IPS-18a (cell line): ENCODE measurements at regions not wholly inside any gene's neighbourhood (a gene's known extent, or its start where the extent isn't known, plus 50 kb on each side); places are given as distances from the start of the nearest gene placed in this dataset.

Experiments used
- H3K27ac ChIP-seq: one replicate; pipeline ENCODE4 v1.5.1; 2013; ENCODE audit warnings: low read length
- H3K27me3 ChIP-seq: one replicate; pipeline ENCODE4 v1.6.1; 2013; ENCODE audit warnings: mild to moderate bottlenecking, low read length; ENCODE audit not compliant: control insufficient read depth, insufficient read depth
- H3K36me3 ChIP-seq: one replicate; pipeline ENCODE4 v1.6.1; 2013; ENCODE audit warnings: low read depth, low read length; ENCODE audit not compliant: control insufficient read depth
- H3K4me1 ChIP-seq: one replicate; pipeline ENCODE4 v1.6.1; 2013; ENCODE audit warnings: low read depth, low read length; ENCODE audit not compliant: control insufficient read depth
- H3K4me3 ChIP-seq: one replicate; pipeline ENCODE4 v1.5.1; 2013; ENCODE audit warnings: low read length
- H3K9ac ChIP-seq: one replicate; pipeline ENCODE4 v1.6.1; 2013; ENCODE audit warnings: mild to moderate bottlenecking, low read length, moderate library complexity
- H3K9me3 ChIP-seq: one replicate; pipeline ENCODE4 v1.6.1; 2013; ENCODE audit warnings: low read depth, low read length; ENCODE audit not compliant: control insufficient read depth

GRCh38 chr9:1604942-1605560 lies 410.1 kb upstream of the SMARCA2 start:
- no peak overlapping the region for H3K9ac ChIP-seq
- no peaks in the 10 kb centered on the region for H3K27me3 ChIP-seq
- H3K27ac ChIP-seq, result no peak overlapping the region
- H3K36me3 ChIP-seq, result no peaks in the 10 kb centered on the region
- no peak overlapping the region for H3K4me3 ChIP-seq
- H3K9me3 ChIP-seq, result no peaks in the 10 kb centered on the region
- no peaks in the 10 kb centered on the region for H3K4me1 ChIP-seq

DNA sequence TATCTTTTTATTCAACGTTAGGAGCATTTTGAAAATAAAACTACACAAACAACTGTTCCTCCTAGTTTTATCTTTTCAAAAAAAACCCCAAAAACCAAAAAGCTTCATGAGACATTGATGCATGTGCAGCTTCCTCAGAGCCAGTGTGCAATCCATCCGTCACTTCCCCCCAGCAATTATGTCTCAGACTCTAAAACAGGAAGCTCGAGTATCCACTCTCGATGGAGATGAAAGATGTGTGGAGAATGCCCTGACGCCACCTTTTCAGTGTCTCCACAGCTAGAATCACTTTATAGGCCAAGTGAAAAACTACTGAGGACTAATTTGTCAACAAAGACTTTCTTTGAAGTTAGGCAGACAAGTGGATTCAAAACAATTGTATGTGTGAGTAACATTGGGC lies 408.9 kb upstream of the SMARCA2 start:
- Histone ChIP-seq H3K9ac (no peak overlapping the region), H3K36me3 (no peaks in the 10 kb centered on the region), H3K27ac (no peak overlapping the region), H3K27me3 (no peaks in the 10 kb centered on the region), H3K4me3 (no peak overlapping the region), H3K4me1 (no peaks in the 10 kb centered on the region), H3K9me3 (no peaks in the 10 kb centered on the region)

DNA sequence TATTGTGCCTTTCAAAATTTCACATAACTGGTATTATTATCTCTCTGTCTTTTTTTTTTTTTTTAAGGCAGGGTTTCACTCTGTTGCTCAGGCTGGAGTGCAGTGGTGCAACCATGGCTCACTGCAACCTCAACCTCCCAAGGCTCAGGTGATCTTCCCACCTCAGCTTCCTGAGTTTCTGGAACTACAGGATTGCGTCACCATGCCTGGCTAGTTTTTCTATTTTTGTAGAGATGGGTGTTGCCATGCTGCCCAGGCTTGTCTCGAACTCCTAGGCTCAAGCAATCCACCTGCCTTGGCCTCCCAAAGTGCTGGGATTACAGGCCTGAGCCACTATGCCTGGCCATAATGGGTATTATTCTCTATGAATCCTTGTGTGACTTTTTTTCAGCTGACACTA lies 402.3 kb upstream of the SMARCA2 start:
- Histone ChIP-seq H3K9ac (no peak overlapping the region), H3K9me3 (no peaks in the 10 kb centered on the region), H3K4me1 (no peaks in the 10 kb centered on the region), H3K27me3 (no peaks in the 10 kb centered on the region), H3K27ac (no peak overlapping the region), H3K36me3 (no peaks in the 10 kb centered on the region), H3K4me3 (no peak overlapping the region)

DNA sequence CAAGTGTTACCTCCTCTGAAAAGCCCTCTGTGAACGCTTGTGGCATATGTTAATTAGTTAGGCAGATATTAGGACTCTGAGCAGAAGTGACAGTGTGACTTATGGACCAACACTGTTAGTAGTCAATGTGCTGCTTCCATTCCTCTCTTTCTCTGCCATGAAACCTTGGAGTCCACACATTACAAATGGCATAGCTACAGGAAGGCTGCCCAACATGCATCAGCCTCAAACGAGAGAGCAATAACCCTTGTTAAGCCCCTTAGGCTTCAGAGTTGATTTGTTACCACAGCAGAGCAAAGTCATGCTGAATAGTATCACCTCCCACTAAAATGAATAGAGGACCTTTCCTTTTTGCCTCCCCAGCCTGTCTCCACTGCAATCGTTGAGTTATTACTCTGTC lies 397.7 kb upstream of the SMARCA2 start:
- Histone ChIP-seq H3K9ac (no peak overlapping the region), H3K9me3 (no peaks in the 10 kb centered on the region), H3K27ac (no peak overlapping the region), H3K4me1 (no peaks in the 10 kb centered on the region), H3K4me3 (no peak overlapping the region), H3K36me3 (no peaks in the 10 kb centered on the region), H3K27me3 (no peaks in the 10 kb centered on the region)

DNA sequence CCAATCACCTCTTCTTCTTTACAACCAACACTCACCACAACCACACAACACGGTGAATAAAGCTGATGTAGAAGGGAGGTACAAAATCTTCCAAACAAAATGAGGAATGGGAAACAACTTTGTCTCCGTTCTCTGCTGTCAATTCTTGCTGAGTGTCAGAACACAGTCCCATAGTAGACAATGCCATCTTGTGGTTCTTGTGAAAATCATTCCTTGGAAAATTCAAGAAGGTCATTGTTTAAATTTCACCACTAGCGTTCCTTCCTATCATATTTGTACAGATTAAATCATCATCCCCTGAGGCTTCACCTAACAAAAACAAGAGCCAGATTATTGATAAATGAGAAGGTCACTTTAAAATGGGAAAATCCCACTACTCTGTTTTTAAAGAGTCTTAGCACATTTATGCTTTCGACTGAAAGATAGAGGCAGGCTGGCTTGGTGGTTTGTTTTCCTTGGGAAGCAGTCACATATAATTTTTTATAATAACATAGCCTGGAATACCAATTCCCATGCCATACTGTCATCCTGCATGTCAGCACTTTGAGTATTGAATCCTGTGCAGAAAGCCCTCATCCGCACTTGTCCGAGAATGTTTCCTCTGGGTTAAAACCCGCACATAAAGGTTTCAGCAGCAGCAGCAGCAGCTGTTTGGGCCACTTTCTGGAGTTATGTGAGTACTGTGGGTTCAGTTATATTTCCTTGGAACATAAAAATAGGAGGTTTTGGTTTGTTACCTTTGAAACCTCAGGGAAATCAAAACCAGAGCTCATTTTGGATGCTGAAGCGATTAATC lies 395.0 kb upstream of the SMARCA2 start:
- Histone ChIP-seq H3K4me1 (no peaks in the 10 kb centered on the region), H3K27me3 (no peaks in the 10 kb centered on the region), H3K4me3 (no peak overlapping the region), H3K9me3 (no peaks in the 10 kb centered on the region), H3K36me3 (no peaks in the 10 kb centered on the region), H3K27ac (no peak overlapping the region), H3K9ac (no peak overlapping the region)

- Histone ChIP-seq H3K36me3 (no peaks in the 10 kb centered on the region), H3K27me3 (no peaks in the 10 kb centered on the region), H3K4me1 (no peaks in the 10 kb centered on the region), H3K9ac (no peak overlapping the region), H3K4me3 (no peak overlapping the region), H3K9me3 (no peaks in the 10 kb centered on the region), H3K27ac (no peak overlapping the region)
Observed at GRCh38 chr9:1637401-1637800, 377.7 kb upstream of the SMARCA2 start.

- no peak overlapping the region for H3K4me3 ChIP-seq
- no peaks in the 10 kb centered on the region for H3K36me3 ChIP-seq
- no peak overlapping the region for H3K9ac ChIP-seq
- H3K9me3 ChIP-seq, result no peaks in the 10 kb centered on the region
- no peaks in the 10 kb centered on the region for H3K4me1 ChIP-seq
- H3K27ac ChIP-seq, result no peak overlapping the region
- no peaks in the 10 kb centered on the region for H3K27me3 ChIP-seq
Observed at GRCh38 chr9:1639166-1639565, 376.0 kb upstream of the SMARCA2 start.

GRCh38 chr9:1647776-1648175 lies 367.4 kb upstream of the SMARCA2 start:
- H3K36me3 ChIP-seq, result no peaks in the 10 kb centered on the region
- no peak overlapping the region for H3K9ac ChIP-seq

GRCh38 chr9:1653282-1653681 lies 361.9 kb upstream of the SMARCA2 start:
- H3K9me3 ChIP-seq, result no peaks in the 10 kb centered on the region
- no peak overlapping the region for H3K27ac ChIP-seq
- H3K9ac ChIP-seq, result no peak overlapping the region
- no peaks in the 10 kb centered on the region for H3K4me1 ChIP-seq
- no peak overlapping the region for H3K4me3 ChIP-seq
- H3K36me3 ChIP-seq, result no peaks in the 10 kb centered on the region
- no peaks in the 10 kb centered on the region for H3K27me3 ChIP-seq

More at GRCh38 chr9:1647776-1648175, 367.4 kb upstream of the SMARCA2 start:
- H3K4me3 ChIP-seq, result no peak overlapping the region
- no peaks in the 10 kb centered on the region for H3K9me3 ChIP-seq
- H3K27ac ChIP-seq, result no peak overlapping the region
- no peaks in the 10 kb centered on the region for H3K4me1 ChIP-seq
- no peaks in the 10 kb centered on the region for H3K27me3 ChIP-seq

DNA sequence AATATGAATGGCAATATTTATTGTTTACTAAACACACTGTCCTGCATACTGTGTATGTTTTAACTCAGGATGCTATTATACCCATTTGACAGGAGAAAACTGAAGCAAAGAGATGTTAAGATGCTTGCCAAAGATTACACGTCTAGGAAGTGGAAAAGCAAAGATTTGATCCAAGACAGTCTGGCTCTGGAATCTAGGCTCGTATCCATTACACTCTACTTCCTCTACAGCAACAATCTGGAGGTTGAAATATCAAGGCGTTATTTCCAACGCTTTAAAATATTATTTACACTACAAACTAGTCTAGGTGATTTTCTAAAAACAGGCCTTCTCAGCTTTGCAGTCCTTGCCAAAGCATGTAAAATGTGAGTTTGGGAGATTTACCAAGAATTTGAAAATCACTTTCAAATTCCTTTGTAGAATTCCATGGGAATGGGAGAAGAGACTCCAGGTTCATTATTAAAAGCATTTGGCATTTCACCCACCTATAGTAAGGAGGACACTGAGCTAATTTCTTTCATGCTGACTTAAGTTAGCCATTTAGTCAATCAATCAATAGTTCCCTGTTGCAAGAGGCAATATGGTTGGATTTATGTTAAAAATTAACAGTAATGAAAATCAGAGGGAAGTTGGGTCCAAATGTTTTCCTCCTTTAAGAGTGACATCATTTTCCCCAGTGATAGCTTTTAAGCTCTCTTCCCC lies 356.3 kb upstream of the SMARCA2 start:
- H3K36me3 ChIP-seq, result no peaks in the 10 kb centered on the region
- H3K4me3 ChIP-seq, result no peak overlapping the region
- H3K27ac ChIP-seq, result no peak overlapping the region
- H3K27me3 ChIP-seq, result no peaks in the 10 kb centered on the region
- H3K9me3 ChIP-seq, result no peaks in the 10 kb centered on the region
- no peaks in the 10 kb centered on the region for H3K4me1 ChIP-seq
- no peak overlapping the region for H3K9ac ChIP-seq

GRCh38 chr9:1659363-1659690 lies 355.8 kb upstream of the SMARCA2 start:
- Histone ChIP-seq H3K27me3 (no peaks in the 10 kb centered on the region), H3K27ac (no peak overlapping the region), H3K9me3 (no peaks in the 10 kb centered on the region), H3K4me1 (no peaks in the 10 kb centered on the region), H3K4me3 (no peak overlapping the region), H3K9ac (no peak overlapping the region), H3K36me3 (no peaks in the 10 kb centered on the region)
